ENCODE measurements at regions not wholly inside any gene's neighbourhood (a gene's known extent, or its start where the extent isn't known, plus 50 kb on each side); places are given as distances from the start of the nearest gene placed in this dataset.

GRCh38 chr21:39007532-39007931, 175.7 kb downstream of the PSMG1 start:
- H3K79me2 ChIP-seq (ENCODE audit: low read length) = no peaks in the 10 kb centered on the region
- no peak overlapping the region for H2AFZ ChIP-seq (ENCODE audit: low read length)
- TF ChIP-seq CTCF (conservative IDR thresholded peaks at IDR 0.05; ENCODE audit: low read depth, low read length) (no peak), EZH2phosphoT487 (IDR thresholded peaks at IDR 0.05; ENCODE audit: borderline replicate concordance, low read length) (no peak)
- DNase-seq = peak; percentile 40
- no peak overlapping the region for H3K4me2 ChIP-seq (ENCODE audit: low read length)
- no peak overlapping the region for H3K4me3 ChIP-seq (ENCODE audit: low read length)
- H4K20me1 ChIP-seq (ENCODE audit: low read length) = no peaks in the 10 kb centered on the region
- no TSS peak for BruUV-seq (replicated peaks)
- intact Hi-C loops (cut with micrococcal nuclease) = no loop called here
- no peaks in the 10 kb centered on the region for H3K9me3 ChIP-seq (ENCODE audit: low read length)
- no peaks in the 10 kb centered on the region for H3K27me3 ChIP-seq (ENCODE audit: low read length)
- no peaks in the 10 kb centered on the region for H3K9me2 ChIP-seq (replicated peaks; ENCODE audit: low read length)
- H3K9ac ChIP-seq (ENCODE audit: low read length) = no peak overlapping the region
- no peaks in the 10 kb centered on the region for H3F3A ChIP-seq (ENCODE audit: low read length, unreplicated experiment)
- no peaks in the 10 kb centered on the region for H3K36me3 ChIP-seq (ENCODE audit: low read depth, low read length)
- POLR2A ChIA-PET (ENCODE audit: unreplicated experiment) = no interaction called here
- H3K27ac ChIP-seq (ENCODE audit: low read length) = no peak overlapping the region
- CTCF ChIA-PET = no interaction called here
- no peaks in the 10 kb centered on the region for H3K4me1 ChIP-seq (ENCODE audit: insufficient read depth, low read length)
- ATAC-seq = no peak

DNA sequence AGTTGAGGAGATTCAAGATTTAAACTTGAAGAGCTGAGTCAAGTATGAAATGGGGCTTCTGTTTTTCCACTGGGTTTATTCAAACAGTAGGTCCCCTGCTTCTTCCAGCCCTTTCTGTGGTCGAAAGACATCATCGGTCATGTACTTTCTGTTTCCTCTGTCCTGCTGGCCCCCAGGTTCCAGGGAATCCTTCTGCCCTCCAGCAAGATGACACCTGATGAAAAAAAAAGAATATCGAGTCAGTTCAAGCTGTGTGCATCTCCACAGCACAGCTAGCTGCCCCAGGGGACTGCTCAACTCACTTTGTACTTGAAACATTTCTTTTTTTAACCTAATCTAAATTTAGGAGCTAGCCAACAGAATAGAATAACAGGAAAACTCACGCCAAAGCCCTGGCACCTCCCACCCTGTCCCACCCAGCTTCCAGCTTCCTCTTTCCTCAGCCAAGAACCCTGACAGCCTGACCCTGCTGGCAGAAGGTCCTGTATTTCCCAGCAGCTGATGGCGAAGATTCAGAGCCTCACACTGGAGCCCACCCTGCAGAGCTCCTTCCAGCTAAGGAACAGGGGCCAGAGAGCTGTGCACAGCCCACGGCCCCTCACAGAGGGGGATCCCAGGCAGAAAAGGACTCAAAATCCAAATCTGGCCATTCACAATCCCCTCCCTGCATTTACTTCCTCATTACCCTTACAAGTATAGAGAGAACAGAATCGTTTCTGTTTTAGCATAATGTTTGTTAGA, 176.5 kb downstream of the PSMG1 start:
- H3K27ac ChIP-seq (ENCODE audit: low read length) = no peak overlapping the region
- ChIA-PET POLR2A (ENCODE audit: unreplicated experiment) (no interaction called here), CTCF (no interaction called here)
- no peaks in the 10 kb centered on the region for H3K36me3 ChIP-seq (ENCODE audit: low read depth, low read length)
- no peak overlapping the region for H3K4me2 ChIP-seq (ENCODE audit: low read length)
- BruUV-seq (replicated peaks) = no TSS peak
- H3K9ac ChIP-seq (ENCODE audit: low read length) = no peak overlapping the region
- no peak overlapping the region for H2AFZ ChIP-seq (ENCODE audit: low read length)
- no peaks in the 10 kb centered on the region for H3K27me3 ChIP-seq (ENCODE audit: low read length)
- no peaks in the 10 kb centered on the region for H3K9me3 ChIP-seq (ENCODE audit: low read length)
- H3K9me2 ChIP-seq (replicated peaks; ENCODE audit: low read length) = no peaks in the 10 kb centered on the region
- H4K20me1 ChIP-seq (ENCODE audit: low read length) = no peaks in the 10 kb centered on the region
- no peaks in the 10 kb centered on the region for H3K4me1 ChIP-seq (ENCODE audit: insufficient read depth, low read length)
- H3F3A ChIP-seq (ENCODE audit: low read length, unreplicated experiment) = no peaks in the 10 kb centered on the region
- no peaks in the 10 kb centered on the region for H3K79me2 ChIP-seq (ENCODE audit: low read length)
- intact Hi-C loops (cut with micrococcal nuclease) = no loop called here
- H3K4me3 ChIP-seq (ENCODE audit: low read length) = no peak overlapping the region
- ATAC-seq = no peak
- TF ChIP-seq EZH2 (IDR thresholded peaks at IDR 0.05; ENCODE audit: low read length, unreplicated experiment) (no peak), EZH2phosphoT487 (IDR thresholded peaks at IDR 0.05; ENCODE audit: borderline replicate concordance, low read length) (no peak), CTCF (conservative IDR thresholded peaks at IDR 0.05; ENCODE audit: low read depth, low read length) (no peak)
- no peak for DNase-seq

GRCh38 chr21:39005502-39005787, 177.8 kb downstream of the PSMG1 start:
- no peaks in the 10 kb centered on the region for H3K9me3 ChIP-seq (ENCODE audit: low read length)
- H3K27me3 ChIP-seq (ENCODE audit: low read length) = no peaks in the 10 kb centered on the region
- TF ChIP-seq EZH2 (IDR thresholded peaks at IDR 0.05; ENCODE audit: low read length, unreplicated experiment) = no peak
- H3K4me2 ChIP-seq (ENCODE audit: low read length) = no peak overlapping the region
- ChIA-PET CTCF (no interaction called here), POLR2A (ENCODE audit: unreplicated experiment) (no interaction called here)
- no peaks in the 10 kb centered on the region for H3F3A ChIP-seq (ENCODE audit: low read length, unreplicated experiment)
- ATAC-seq (no peak), DNase-seq (no peak)
- H3K27ac ChIP-seq (ENCODE audit: low read length) = no peak overlapping the region
- no TSS peak for BruUV-seq (replicated peaks)
- no peak overlapping the region for H3K9ac ChIP-seq (ENCODE audit: low read length)
- H2AFZ ChIP-seq (ENCODE audit: low read length) = no peak overlapping the region
- no peaks in the 10 kb centered on the region for H3K79me2 ChIP-seq (ENCODE audit: low read length)
- peaks cover 10% of the 10 kb centered on the region for H3K4me1 ChIP-seq (ENCODE audit: insufficient read depth, low read length)
- no peaks in the 10 kb centered on the region for H3K9me2 ChIP-seq (replicated peaks; ENCODE audit: low read length)
- H4K20me1 ChIP-seq (ENCODE audit: low read length) = no peaks in the 10 kb centered on the region
- intact Hi-C loops (cut with micrococcal nuclease) = no loop called here
- H3K4me3 ChIP-seq (ENCODE audit: low read length) = no peak overlapping the region
- no peaks in the 10 kb centered on the region for H3K36me3 ChIP-seq (ENCODE audit: low read depth, low read length)
